HEK293 (cell line): ENCODE measurements at regions not wholly inside any gene's neighbourhood (a gene's known extent, or its start where the extent isn't known, plus 50 kb on each side); places are given as distances from the start of the nearest gene placed in this dataset.

ENCODE experiments used
- CTCF ChIA-PET: fragments of 350-600 bp; formaldehyde crosslinking; extraction: SDS; loops from one replicate; lab custom pipeline; 2021; ENCODE audit warnings: antibody characterized with exemption; lab: Yijun Ruan, JAX
- POLR2A ChIA-PET: fragments of 300-600 bp; formaldehyde crosslinking; extraction: SDS; loops from one replicate; lab custom pipeline; 2020; ENCODE audit warnings: antibody characterized with exemption, inconsistent platforms; lab: Yijun Ruan, JAX
- H3K27ac ChIP-seq: fragments of 200-500 bp; sonication (Bioruptor generic); 2 replicates; pipeline ENCODE4 v1.5.1; 2014; ENCODE audit warnings: low read depth, low read length, control low read depth, inconsistent platforms; ENCODE audit errors: extremely low read depth
- H3K36me3 ChIP-seq, 2 experiments: fragments of 200-500 bp in 1 of 2; sonication (Bioruptor generic) in 1 of 2; 1 replicate in 1 of 2; 2 replicates in 1 of 2; pipeline ENCODE4 v1.5.1; 2014 to 2017; ENCODE audit warnings: inconsistent platforms in 2 of 2, low read length in 2 of 2; ENCODE audit not compliant: control insufficient read depth in 2 of 2, insufficient read depth in 1 of 2
- H3K4me1 ChIP-seq: fragments of 200-500 bp; sonication (Bioruptor generic); 2 replicates; pipeline ENCODE4 v1.5.1; 2014; ENCODE audit warnings: mild to moderate bottlenecking, low read length, inconsistent platforms; ENCODE audit not compliant: control insufficient read depth, insufficient read depth
- H3K4me3 ChIP-seq: 2 replicates; pipeline ENCODE4 v1.5.1; 2011; ENCODE audit warnings: low read depth, mild to moderate bottlenecking, control low read depth, low read length, moderate library complexity
- H3K9me3 ChIP-seq: fragments of 200-500 bp; sonication (Bioruptor generic); 2 replicates; pipeline ENCODE4 v1.5.1; 2014; ENCODE audit warnings: low read depth, low read length, inconsistent platforms; ENCODE audit not compliant: control insufficient read depth, insufficient read depth
- BCL11A ChIP-seq: fragments of 450-650 bp; formaldehyde crosslinking; IDR thresholded peaks from 2 replicates; pipeline ENCODE4 v1.5.1; 2016; ENCODE audit warnings: low read depth, missing biosample characterization, missing genetic modification characterization
- EGR2 ChIP-seq: fragments of 450-650 bp; formaldehyde crosslinking; IDR thresholded peaks from 2 replicates; pipeline ENCODE4 v1.5.1; 2016; ENCODE audit warnings: low read depth, missing biosample characterization, missing genetic modification characterization
- FEZF1 ChIP-seq: fragments of 450-650 bp; formaldehyde crosslinking; IDR thresholded peaks from 2 replicates; pipeline ENCODE4 v1.5.1; 2016; ENCODE audit warnings: missing biosample characterization, missing genetic modification characterization
- GLI2 ChIP-seq: fragments of 450-650 bp; formaldehyde crosslinking; IDR thresholded peaks from 2 replicates; pipeline ENCODE4; 2017; ENCODE audit warnings: missing biosample characterization, missing genetic modification characterization, low read depth, borderline replicate concordance
- SETDB1 ChIP-seq: IDR thresholded peaks from one replicate; pipeline ENCODE4 v1.6.1; 2017; ENCODE audit warnings: mild to moderate bottlenecking, low read length, moderate library complexity, mixed read lengths; ENCODE audit not compliant: insufficient read length
- YY2 ChIP-seq: fragments of 450-650 bp; formaldehyde crosslinking; IDR thresholded peaks from 2 replicates; pipeline ENCODE4 v1.5.1; 2016; ENCODE audit warnings: missing biosample characterization, missing genetic modification characterization
- ZNF10 ChIP-seq: fragments of 450-650 bp; formaldehyde crosslinking; IDR thresholded peaks from 2 replicates; pipeline ENCODE4 v1.5.1; 2017; ENCODE audit warnings: missing biosample characterization, missing genetic modification characterization
- ZNF112 ChIP-seq: fragments of 450-650 bp; formaldehyde crosslinking; IDR thresholded peaks from 2 replicates; pipeline ENCODE4 v1.5.0; 2017; ENCODE audit warnings: missing biosample characterization, missing genetic modification characterization
- ZNF148 ChIP-seq: fragments of 450-650 bp; formaldehyde crosslinking; IDR thresholded peaks from 2 replicates; pipeline ENCODE4 v1.5.0; 2017; ENCODE audit warnings: missing biosample characterization, missing genetic modification characterization, borderline replicate concordance
- ZNF155 ChIP-seq: fragments of 450-650 bp; formaldehyde crosslinking; IDR thresholded peaks from 2 replicates; pipeline ENCODE4 v1.5.1; 2016; ENCODE audit warnings: missing biosample characterization, missing genetic modification characterization
- ZNF274 ChIP-seq, 2 experiments: fragments of 200-500 bp in 1 of 2; fragments of 450-650 bp in 1 of 2; sonication (Bioruptor generic) in 1 of 2; formaldehyde crosslinking in 1 of 2; IDR thresholded peaks; 2 replicates each; pipeline versions ENCODE4 v1.5.1 to v1.6.1; 2014 to 2016; ENCODE audit warnings: borderline replicate concordance in 1 of 2, inconsistent platforms in 1 of 2, low read length in 1 of 2, missing biosample characterization in 1 of 2, missing genetic modification characterization in 1 of 2
- ZNF426 ChIP-seq: fragments of 450-650 bp; formaldehyde crosslinking; IDR thresholded peaks from 2 replicates; pipeline ENCODE4 v1.5.1; 2017; ENCODE audit warnings: missing biosample characterization, missing genetic modification characterization, mild to moderate bottlenecking, inconsistent platforms, moderate library complexity
- ZNF654 ChIP-seq: fragments of 450-650 bp; formaldehyde crosslinking; IDR thresholded peaks from 2 replicates; pipeline ENCODE4 v1.5.1; 2016; ENCODE audit warnings: low read depth, missing biosample characterization, missing genetic modification characterization
- ZNF670 ChIP-seq: fragments of 450-650 bp; formaldehyde crosslinking; IDR thresholded peaks from 2 replicates; pipeline ENCODE4 v1.5.1; 2016; ENCODE audit warnings: missing biosample characterization, missing genetic modification characterization, low read depth
- ZNF707 ChIP-seq: fragments of 450-650 bp; formaldehyde crosslinking; IDR thresholded peaks from 2 replicates; pipeline ENCODE4 v1.5.1; 2016; ENCODE audit warnings: missing biosample characterization, missing genetic modification characterization
- ZNF776 ChIP-seq: fragments of 450-650 bp; formaldehyde crosslinking; IDR thresholded peaks from 2 replicates; pipeline ENCODE4 v1.5.0; 2017; ENCODE audit warnings: missing biosample characterization, missing genetic modification characterization, borderline replicate concordance
- ZNF777 ChIP-seq: fragments of 450-650 bp; formaldehyde crosslinking; IDR thresholded peaks from 2 replicates; pipeline ENCODE4 v1.5.1; 2017; ENCODE audit warnings: missing biosample characterization, missing genetic modification characterization, borderline replicate concordance
- ZSCAN18 ChIP-seq: fragments of 450-650 bp; formaldehyde crosslinking; IDR thresholded peaks from 2 replicates; pipeline ENCODE4 v1.5.1; 2016; ENCODE audit warnings: missing biosample characterization, missing genetic modification characterization
- ZSCAN5A ChIP-seq: fragments of 450-650 bp; formaldehyde crosslinking; IDR thresholded peaks from 2 replicates; pipeline ENCODE4 v1.5.1; 2016; ENCODE audit warnings: missing biosample characterization, missing genetic modification characterization
- TF ChIP-seq, protein P1 (sequence below): fragments of 450-650 bp; formaldehyde crosslinking; IDR thresholded peaks from 2 replicates; pipeline ENCODE4 v1.5.1; 2016; ENCODE audit warnings: missing biosample characterization, missing genetic modification characterization

GRCh38 chr1:185556561-185556960 lies 177.6 kb upstream of the HMCN1 start:
- no peak overlapping the region for H3K4me3 ChIP-seq
- ChIA-PET CTCF (no interaction called here), POLR2A (no interaction called here)
- H3K27ac ChIP-seq, result no peak overlapping the region
- no peaks in the 10 kb centered on the region for H3K36me3 ChIP-seq
- TF ChIP-seq ZNF654 (tag by site-specific recombination) (no peak), ZNF777 (no peak), ZNF112 (tag by site-specific recombination) (no peak), YY2 (no peak), SETDB1 (no peak), ZNF148 (tag by site-specific recombination) (no peak), BCL11A (tag by site-specific recombination) (no peak), ZNF155 (tag by site-specific recombination) (no peak), ZNF426 (tag by site-specific recombination) (no peak), ZNF776 (tag by site-specific recombination) (no peak)
- TF ChIP-seq, protein P1, sequence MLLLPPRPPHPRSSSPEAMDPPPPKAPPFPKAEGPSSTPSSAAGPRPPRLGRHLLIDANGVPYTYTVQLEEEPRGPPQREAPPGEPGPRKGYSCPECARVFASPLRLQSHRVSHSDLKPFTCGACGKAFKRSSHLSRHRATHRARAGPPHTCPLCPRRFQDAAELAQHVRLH, result no peak
- TF ChIP-seq, all 188 proteins: peak for 0
- Histone ChIP-seq H3K9me3 (no peaks in the 10 kb centered on the region), H3K4me1 (no peaks in the 10 kb centered on the region)

DNA sequence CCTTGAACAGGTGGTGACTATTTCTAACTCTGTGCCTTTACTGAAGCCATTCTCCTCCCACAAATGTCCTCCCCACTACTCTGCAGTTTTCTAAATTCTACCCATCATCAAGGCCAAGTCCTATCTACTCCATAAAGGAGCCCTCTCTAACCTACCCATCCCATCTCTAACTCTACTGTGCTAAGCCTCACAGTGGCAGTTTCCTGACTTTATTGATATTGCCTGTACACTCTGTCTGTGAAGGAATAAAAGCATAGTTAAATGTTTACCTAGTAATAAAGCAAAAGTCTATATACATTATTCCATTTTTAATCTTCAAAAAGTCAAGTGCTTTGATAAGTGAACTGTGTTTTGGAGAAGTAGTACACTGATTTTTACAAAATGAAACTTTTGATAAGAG lies 178.4 kb upstream of the HMCN1 start:
- ChIA-PET CTCF (no interaction called here), POLR2A (no interaction called here)
- Histone ChIP-seq H3K36me3 (no peaks in the 10 kb centered on the region), H3K27ac (no peak overlapping the region), H3K9me3 (no peaks in the 10 kb centered on the region), H3K4me3 (no peak overlapping the region), H3K4me1 (no peaks in the 10 kb centered on the region)
- no peak for TF ChIP-seq ZSCAN18
- TF ChIP-seq ZNF10, result no peak
- TF ChIP-seq FEZF1 (tag by site-specific recombination), result no peak
- no peak for TF ChIP-seq ZSCAN5A (tag by site-specific recombination)
- TF ChIP-seq YY2, result no peak
- no peak for TF ChIP-seq EGR2 (tag by site-specific recombination)

DNA sequence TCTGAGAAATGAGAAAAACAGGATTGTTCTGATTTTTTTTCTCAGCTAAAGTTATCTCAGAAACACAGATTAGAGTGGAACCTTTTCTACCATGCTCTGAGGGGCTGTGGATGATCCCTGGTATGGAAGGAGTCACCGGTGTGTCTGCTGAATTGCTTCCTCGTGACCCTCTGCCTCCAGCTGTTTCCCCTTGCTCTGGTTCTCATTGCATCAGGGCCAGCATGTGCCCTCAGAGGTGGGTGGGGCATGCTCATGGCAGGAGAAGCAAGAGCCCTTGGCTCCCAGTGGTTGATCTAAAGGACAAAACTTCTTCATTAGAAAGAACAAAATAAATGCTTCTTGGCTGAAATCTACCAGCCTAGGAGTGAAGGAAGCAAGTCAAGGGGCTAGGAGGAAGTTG lies 183.2 kb upstream of the HMCN1 start:
- POLR2A ChIA-PET, result no interaction called here
- H3K4me1 ChIP-seq, result peaks cover 2% of the 10 kb centered on the region; the same call in 1 of the 2 replicates
- CTCF ChIA-PET, result no interaction called here
- no peak overlapping the region for H3K4me3 ChIP-seq
- TF ChIP-seq ZNF274 (IDR thresholded peaks at IDR 0.05; ENCODE audit: low read length) (no peak), ZNF274 (tag by site-specific recombination; IDR thresholded peaks at IDR 0.05; ENCODE audit: borderline replicate concordance) (no peak), ZNF426 (tag by site-specific recombination) (no peak), ZNF707 (tag by site-specific recombination) (no peak), GLI2 (tag by site-specific recombination) (no peak), ZNF670 (tag by site-specific recombination) (no peak)
- no peaks in the 10 kb centered on the region for H3K9me3 ChIP-seq
- no peaks in the 10 kb centered on the region for H3K36me3 ChIP-seq
- no peak overlapping the region for H3K27ac ChIP-seq
